H9 (cell line): ENCODE measurements at regions not wholly inside any gene's neighbourhood (a gene's known extent, or its start where the extent isn't known, plus 50 kb on each side); places are given as distances from the start of the nearest gene placed in this dataset.

Source experiments
- DNase-seq: peaks from one replicate; pipeline ENCODE4 v3.0.0-alpha.2; 2017
- H2AFZ ChIP-seq: one replicate; pipeline ENCODE4 v1.6.1; 2013; ENCODE audit warnings: mild to moderate bottlenecking, low read length, control low read depth, moderate library complexity
- H2AK5ac ChIP-seq: 2 replicates; pipeline ENCODE4 v1.6.1; 2013; ENCODE audit warnings: low read length, control low read depth, mixed read lengths; ENCODE audit not compliant: insufficient read length
- H2BK120ac ChIP-seq: one replicate; pipeline ENCODE4 v1.6.1; 2013; ENCODE audit warnings: low read depth, mild to moderate bottlenecking, low read length, control low read depth, inconsistent platforms; ENCODE audit not compliant: poor library complexity, severe bottlenecking
- H2BK12ac ChIP-seq: 2 replicates; pipeline ENCODE4 v1.6.1; 2013; ENCODE audit warnings: low read length, control low read depth, mixed read lengths, low read depth; ENCODE audit not compliant: insufficient read length
- H2BK15ac ChIP-seq: 2 replicates; pipeline ENCODE4 v1.6.1; 2013; ENCODE audit warnings: low read depth, low read length, control low read depth
- H2BK20ac ChIP-seq: one replicate; pipeline ENCODE4 v1.6.1; 2013; ENCODE audit warnings: low read depth, mild to moderate bottlenecking, low read length, control low read depth, inconsistent platforms; ENCODE audit not compliant: poor library complexity, severe bottlenecking
- H2BK5ac ChIP-seq: 2 replicates; pipeline ENCODE4 v1.6.1; 2013; ENCODE audit warnings: low read length, control low read depth, mixed read lengths; ENCODE audit not compliant: insufficient read length
- H3K14ac ChIP-seq: 2 replicates; pipeline ENCODE4 v1.6.1; 2013; ENCODE audit warnings: low read length, control low read depth; ENCODE audit not compliant: insufficient read depth
- H3K18ac ChIP-seq: 2 replicates; pipeline ENCODE4 v1.6.1; 2013; ENCODE audit warnings: low read depth, mild to moderate bottlenecking, mixed read lengths, low read length, control low read depth; ENCODE audit not compliant: insufficient read length
- H3K23ac ChIP-seq: 2 replicates; pipeline ENCODE4 v1.6.1; 2013; ENCODE audit warnings: low read length, control low read depth, mixed read lengths, low read depth; ENCODE audit not compliant: insufficient read length
- H3K23me2 ChIP-seq: 2 replicates; pipeline ENCODE4 v1.6.1; 2013; ENCODE audit warnings: low read depth, mild to moderate bottlenecking, mixed read lengths, low read length, control low read depth; ENCODE audit not compliant: insufficient read length, poor library complexity, severe bottlenecking
- H3K27ac ChIP-seq: 2 replicates; pipeline ENCODE4 v1.5.1; 2013; ENCODE audit warnings: low read length, control low read depth, mixed read lengths, low read depth; ENCODE audit not compliant: insufficient read length
- H3K27me3 ChIP-seq: 2 replicates; pipeline ENCODE4 v1.6.1; 2013; ENCODE audit warnings: low read length, control low read depth, inconsistent platforms; ENCODE audit not compliant: insufficient read depth
- H3K4ac ChIP-seq: 2 replicates; pipeline ENCODE4 v1.6.1; 2013; ENCODE audit warnings: low read depth, mild to moderate bottlenecking, control low read depth, inconsistent platforms, low read length, moderate library complexity
- H3K4me1 ChIP-seq: 2 replicates; pipeline ENCODE4 v1.6.1; 2013; ENCODE audit warnings: low read length, control low read depth, inconsistent platforms; ENCODE audit not compliant: insufficient read depth
- H3K4me2 ChIP-seq: 2 replicates; pipeline ENCODE4 v1.6.1; 2013; ENCODE audit warnings: low read length, control low read depth, mixed read lengths; ENCODE audit not compliant: insufficient read length, insufficient read depth
- H3K56ac ChIP-seq: 2 replicates; pipeline ENCODE4 v1.6.1; 2013; ENCODE audit warnings: low read depth, mild to moderate bottlenecking, mixed read lengths, low read length, control low read depth; ENCODE audit not compliant: insufficient read length
- H3K79me1 ChIP-seq: 2 replicates; pipeline ENCODE4 v1.6.1; 2013; ENCODE audit warnings: low read depth, mild to moderate bottlenecking, moderate library complexity, low read length, control low read depth, inconsistent platforms; ENCODE audit not compliant: insufficient read depth, poor library complexity, severe bottlenecking
- H3K79me2 ChIP-seq: 2 replicates; pipeline ENCODE4 v1.6.1; 2013; ENCODE audit warnings: low read length, control low read depth, inconsistent platforms; ENCODE audit not compliant: insufficient read depth
- H3K9ac ChIP-seq: 2 replicates; pipeline ENCODE4 v1.6.1; 2013; ENCODE audit warnings: low read length, control low read depth, mixed read lengths; ENCODE audit not compliant: insufficient read length; ENCODE audit errors: extremely low read depth
- H3K9me3 ChIP-seq: one replicate; pipeline ENCODE4 v1.6.1; 2013; ENCODE audit warnings: low read depth, low read length, inconsistent platforms; ENCODE audit not compliant: control insufficient read depth
- H3T11ph ChIP-seq: one replicate; pipeline ENCODE4 v1.6.1; 2013; ENCODE audit warnings: mild to moderate bottlenecking, low read length, control low read depth, inconsistent platforms
- H4K20me1 ChIP-seq: one replicate; pipeline ENCODE4 v1.6.1; 2013; ENCODE audit not compliant: control insufficient read depth, insufficient read length, insufficient read depth
- H4K5ac ChIP-seq: 2 replicates; pipeline ENCODE4 v1.6.1; 2013; ENCODE audit warnings: low read depth, mild to moderate bottlenecking, mixed read lengths, low read length, control low read depth; ENCODE audit not compliant: insufficient read length
- H4K8ac ChIP-seq: replicated peaks from 2 replicates; pipeline ENCODE4 v1.6.1; 2013; ENCODE audit warnings: low read length, control low read depth, mixed read lengths, low read depth; ENCODE audit not compliant: insufficient read length
- H4K91ac ChIP-seq: 2 replicates; pipeline ENCODE4 v1.6.1; 2013; ENCODE audit warnings: low read depth, mild to moderate bottlenecking, moderate library complexity, mixed read lengths, low read length, control low read depth; ENCODE audit not compliant: insufficient read length
- H3K27ac Mint-ChIP-seq, 3 experiments: 2 replicates in 2 of 3; 3 replicates in 1 of 3; pipeline ENCODE4 v1.8.0; 2020 to 2021; ENCODE audit warnings: mixed read lengths in 3 of 3, mild to moderate bottlenecking in 1 of 3, moderate library complexity in 1 of 3
- H3K27me3 Mint-ChIP-seq: 2 replicates; pipeline ENCODE4 v1.8.0; 2021; ENCODE audit warnings: low read depth, mild to moderate bottlenecking, moderate library complexity, mixed read lengths
- H3K36me3 Mint-ChIP-seq, 3 experiments: 2 replicates in 2 of 3; 3 replicates in 1 of 3; pipeline ENCODE4 v1.8.0; 2020 to 2021; ENCODE audit warnings: low read depth in 3 of 3, mixed read lengths in 3 of 3; ENCODE audit not compliant: insufficient read depth in 1 of 3
- H3K4me1 Mint-ChIP-seq, 2 experiments: 2 replicates each; pipeline ENCODE4 v1.8.0; 2020; ENCODE audit warnings: mixed read lengths in 2 of 2
- H3K4me3 Mint-ChIP-seq, 2 experiments: 2 replicates in 1 of 2; 3 replicates in 1 of 2; pipeline ENCODE4 v1.8.0; 2020 to 2021; ENCODE audit warnings: mild to moderate bottlenecking in 2 of 2, mixed read lengths in 2 of 2, moderate library complexity in 1 of 2
- H3K9me3 Mint-ChIP-seq, 2 experiments: 2 replicates in 1 of 2; 3 replicates in 1 of 2; pipeline ENCODE4 v1.8.0; 2020; ENCODE audit warnings: mild to moderate bottlenecking in 2 of 2, mixed read lengths in 2 of 2, moderate library complexity in 1 of 2
- CTCF ChIP-seq: fragments of 200-600 bp; sonication (generic); conservative IDR thresholded peaks from 3 replicates; pipeline ENCODE4 v1.8.0; 2021; ENCODE audit warnings: antibody characterized with exemption, mild to moderate bottlenecking
- WGBS: extraction: QIAGEN DNeasy Blood & Tissue Kit; methylation state at CpG from one replicate; pipeline ENCODE4 v1.1.7; 2013; ENCODE audit warnings: missing lambda C conversion rate, low lambda C conversion rate, mixed read lengths; ENCODE audit not compliant: insufficient read length; ENCODE audit errors: extremely low coverage; 5-methylcytosine and 5-hydroxymethylcytosine counted together

GRCh38 chr6:84500726-84501125 is 263.7 kb downstream of the TBX18 start:
- Mint-ChIP-seq H3K27me3 (no peaks in the 10 kb centered on the region), H3K9me3 (peaks cover 15 to 18% of the 10 kb centered on the region in 2 experiments), H3K36me3 (peaks cover 5 to 19% (median 6%) of the 10 kb centered on the region in 3 experiments; a peak in 5 of 7 replicates), H3K27ac (no peak overlapping the region), H3K4me3 (no peak overlapping the region), H3K4me1 (peaks cover 9 to 14% of the 10 kb centered on the region in 2 experiments)
- no peaks in the 10 kb centered on the region for H3K9me3 ChIP-seq
- H4K5ac ChIP-seq, result no peak overlapping the region
- no peak overlapping the region for H3K23ac ChIP-seq
- TF ChIP-seq CTCF, result no peak
- H3K27me3 ChIP-seq, result no peaks in the 10 kb centered on the region
- no peak overlapping the region for H3K4ac ChIP-seq
- H3K9ac ChIP-seq, result no peak overlapping the region
- H4K91ac ChIP-seq, result no peak overlapping the region
- no peak overlapping the region for H2BK20ac ChIP-seq
- no peaks in the 10 kb centered on the region for H3K79me1 ChIP-seq
- H4K8ac ChIP-seq, result no peak overlapping the region
- no peak overlapping the region for H2AFZ ChIP-seq
- H2BK120ac ChIP-seq, result no peak overlapping the region
- no peaks in the 10 kb centered on the region for H4K20me1 ChIP-seq
- no peak overlapping the region for H3K56ac ChIP-seq
- H3K4me2 ChIP-seq, result no peak overlapping the region
- H3K27ac ChIP-seq, result no peak overlapping the region
- H3T11ph ChIP-seq, result no peak overlapping the region
- WGBS, result no CpG with 5 or more reads among the region's 3 CpGs
- H3K23me2 ChIP-seq, result no peaks in the 10 kb centered on the region
- no peak overlapping the region for H2BK5ac ChIP-seq
- no peak overlapping the region for H3K18ac ChIP-seq
- H2BK15ac ChIP-seq, result no peak overlapping the region
- H2AK5ac ChIP-seq, result no peak overlapping the region
- no peak for DNase-seq
- no peak overlapping the region for H2BK12ac ChIP-seq
- H3K79me2 ChIP-seq, result no peaks in the 10 kb centered on the region
- H3K4me1 ChIP-seq, result no peaks in the 10 kb centered on the region
- no peak overlapping the region for H3K14ac ChIP-seq
